H9 (cell line): ENCODE measurements at regions not wholly inside any gene's neighbourhood (a gene's known extent, or its start where the extent isn't known, plus 50 kb on each side); places are given as distances from the start of the nearest gene placed in this dataset.

ENCODE experiments used
- DNase-seq: peaks from one replicate; pipeline ENCODE4 v3.0.0-alpha.2; 2017
- H2AFZ ChIP-seq: one replicate; pipeline ENCODE4 v1.6.1; 2013; ENCODE audit warnings: mild to moderate bottlenecking, low read length, control low read depth, moderate library complexity
- H2AK5ac ChIP-seq: 2 replicates; pipeline ENCODE4 v1.6.1; 2013; ENCODE audit warnings: low read length, control low read depth, mixed read lengths; ENCODE audit not compliant: insufficient read length
- H2BK120ac ChIP-seq: one replicate; pipeline ENCODE4 v1.6.1; 2013; ENCODE audit warnings: low read depth, mild to moderate bottlenecking, low read length, control low read depth, inconsistent platforms; ENCODE audit not compliant: poor library complexity, severe bottlenecking
- H2BK12ac ChIP-seq: 2 replicates; pipeline ENCODE4 v1.6.1; 2013; ENCODE audit warnings: low read length, control low read depth, mixed read lengths, low read depth; ENCODE audit not compliant: insufficient read length
- H2BK15ac ChIP-seq: 2 replicates; pipeline ENCODE4 v1.6.1; 2013; ENCODE audit warnings: low read depth, low read length, control low read depth
- H2BK20ac ChIP-seq: one replicate; pipeline ENCODE4 v1.6.1; 2013; ENCODE audit warnings: low read depth, mild to moderate bottlenecking, low read length, control low read depth, inconsistent platforms; ENCODE audit not compliant: poor library complexity, severe bottlenecking
- H2BK5ac ChIP-seq: 2 replicates; pipeline ENCODE4 v1.6.1; 2013; ENCODE audit warnings: low read length, control low read depth, mixed read lengths; ENCODE audit not compliant: insufficient read length
- H3K14ac ChIP-seq: 2 replicates; pipeline ENCODE4 v1.6.1; 2013; ENCODE audit warnings: low read length, control low read depth; ENCODE audit not compliant: insufficient read depth
- H3K18ac ChIP-seq: 2 replicates; pipeline ENCODE4 v1.6.1; 2013; ENCODE audit warnings: low read depth, mild to moderate bottlenecking, mixed read lengths, low read length, control low read depth; ENCODE audit not compliant: insufficient read length
- H3K23ac ChIP-seq: 2 replicates; pipeline ENCODE4 v1.6.1; 2013; ENCODE audit warnings: low read length, control low read depth, mixed read lengths, low read depth; ENCODE audit not compliant: insufficient read length
- H3K23me2 ChIP-seq: 2 replicates; pipeline ENCODE4 v1.6.1; 2013; ENCODE audit warnings: low read depth, mild to moderate bottlenecking, mixed read lengths, low read length, control low read depth; ENCODE audit not compliant: insufficient read length, poor library complexity, severe bottlenecking
- H3K27ac ChIP-seq: 2 replicates; pipeline ENCODE4 v1.5.1; 2013; ENCODE audit warnings: low read length, control low read depth, mixed read lengths, low read depth; ENCODE audit not compliant: insufficient read length
- H3K27me3 ChIP-seq: 2 replicates; pipeline ENCODE4 v1.6.1; 2013; ENCODE audit warnings: low read length, control low read depth, inconsistent platforms; ENCODE audit not compliant: insufficient read depth
- H3K4ac ChIP-seq: 2 replicates; pipeline ENCODE4 v1.6.1; 2013; ENCODE audit warnings: low read depth, mild to moderate bottlenecking, control low read depth, inconsistent platforms, low read length, moderate library complexity
- H3K4me1 ChIP-seq: 2 replicates; pipeline ENCODE4 v1.6.1; 2013; ENCODE audit warnings: low read length, control low read depth, inconsistent platforms; ENCODE audit not compliant: insufficient read depth
- H3K4me2 ChIP-seq: 2 replicates; pipeline ENCODE4 v1.6.1; 2013; ENCODE audit warnings: low read length, control low read depth, mixed read lengths; ENCODE audit not compliant: insufficient read length, insufficient read depth
- H3K56ac ChIP-seq: 2 replicates; pipeline ENCODE4 v1.6.1; 2013; ENCODE audit warnings: low read depth, mild to moderate bottlenecking, mixed read lengths, low read length, control low read depth; ENCODE audit not compliant: insufficient read length
- H3K79me1 ChIP-seq: 2 replicates; pipeline ENCODE4 v1.6.1; 2013; ENCODE audit warnings: low read depth, mild to moderate bottlenecking, moderate library complexity, low read length, control low read depth, inconsistent platforms; ENCODE audit not compliant: insufficient read depth, poor library complexity, severe bottlenecking
- H3K79me2 ChIP-seq: 2 replicates; pipeline ENCODE4 v1.6.1; 2013; ENCODE audit warnings: low read length, control low read depth, inconsistent platforms; ENCODE audit not compliant: insufficient read depth
- H3K9ac ChIP-seq: 2 replicates; pipeline ENCODE4 v1.6.1; 2013; ENCODE audit warnings: low read length, control low read depth, mixed read lengths; ENCODE audit not compliant: insufficient read length; ENCODE audit errors: extremely low read depth
- H3K9me3 ChIP-seq: one replicate; pipeline ENCODE4 v1.6.1; 2013; ENCODE audit warnings: low read depth, low read length, inconsistent platforms; ENCODE audit not compliant: control insufficient read depth
- H3T11ph ChIP-seq: one replicate; pipeline ENCODE4 v1.6.1; 2013; ENCODE audit warnings: mild to moderate bottlenecking, low read length, control low read depth, inconsistent platforms
- H4K20me1 ChIP-seq: one replicate; pipeline ENCODE4 v1.6.1; 2013; ENCODE audit not compliant: control insufficient read depth, insufficient read length, insufficient read depth
- H4K5ac ChIP-seq: 2 replicates; pipeline ENCODE4 v1.6.1; 2013; ENCODE audit warnings: low read depth, mild to moderate bottlenecking, mixed read lengths, low read length, control low read depth; ENCODE audit not compliant: insufficient read length
- H4K8ac ChIP-seq: replicated peaks from 2 replicates; pipeline ENCODE4 v1.6.1; 2013; ENCODE audit warnings: low read length, control low read depth, mixed read lengths, low read depth; ENCODE audit not compliant: insufficient read length
- H4K91ac ChIP-seq: 2 replicates; pipeline ENCODE4 v1.6.1; 2013; ENCODE audit warnings: low read depth, mild to moderate bottlenecking, moderate library complexity, mixed read lengths, low read length, control low read depth; ENCODE audit not compliant: insufficient read length
- H3K27ac Mint-ChIP-seq, 3 experiments: 2 replicates in 2 of 3; 3 replicates in 1 of 3; pipeline ENCODE4 v1.8.0; 2020 to 2021; ENCODE audit warnings: mixed read lengths in 3 of 3, mild to moderate bottlenecking in 1 of 3, moderate library complexity in 1 of 3
- H3K27me3 Mint-ChIP-seq: 2 replicates; pipeline ENCODE4 v1.8.0; 2021; ENCODE audit warnings: low read depth, mild to moderate bottlenecking, moderate library complexity, mixed read lengths
- H3K36me3 Mint-ChIP-seq, 3 experiments: 2 replicates in 2 of 3; 3 replicates in 1 of 3; pipeline ENCODE4 v1.8.0; 2020 to 2021; ENCODE audit warnings: low read depth in 3 of 3, mixed read lengths in 3 of 3; ENCODE audit not compliant: insufficient read depth in 1 of 3
- H3K4me1 Mint-ChIP-seq, 2 experiments: 2 replicates each; pipeline ENCODE4 v1.8.0; 2020; ENCODE audit warnings: mixed read lengths in 2 of 2
- H3K4me3 Mint-ChIP-seq, 2 experiments: 2 replicates in 1 of 2; 3 replicates in 1 of 2; pipeline ENCODE4 v1.8.0; 2020 to 2021; ENCODE audit warnings: mild to moderate bottlenecking in 2 of 2, mixed read lengths in 2 of 2, moderate library complexity in 1 of 2
- H3K9me3 Mint-ChIP-seq, 2 experiments: 2 replicates in 1 of 2; 3 replicates in 1 of 2; pipeline ENCODE4 v1.8.0; 2020; ENCODE audit warnings: mild to moderate bottlenecking in 2 of 2, mixed read lengths in 2 of 2, moderate library complexity in 1 of 2
- CTCF ChIP-seq: fragments of 200-600 bp; sonication (generic); conservative IDR thresholded peaks from 3 replicates; pipeline ENCODE4 v1.8.0; 2021; ENCODE audit warnings: antibody characterized with exemption, mild to moderate bottlenecking
- WGBS: extraction: QIAGEN DNeasy Blood & Tissue Kit; methylation state at CpG from one replicate; pipeline ENCODE4 v1.1.7; 2013; ENCODE audit warnings: missing lambda C conversion rate, low lambda C conversion rate, mixed read lengths; ENCODE audit not compliant: insufficient read length; ENCODE audit errors: extremely low coverage; 5-methylcytosine and 5-hydroxymethylcytosine counted together

GRCh38 chr9:87829756-87830155 lies 52.9 kb upstream of the SPATA31E1 start:
- no CpG with 5 or more reads among the region's 1 CpG for WGBS
- Histone ChIP-seq H2BK120ac (no peak overlapping the region), H2BK5ac (no peak overlapping the region), H3K23me2 (no peaks in the 10 kb centered on the region), H3K27me3 (no peaks in the 10 kb centered on the region), H3K56ac (no peak overlapping the region), H4K20me1 (no peaks in the 10 kb centered on the region), H3K79me2 (no peaks in the 10 kb centered on the region), H3K9ac (no peak overlapping the region), H3K4ac (no peak overlapping the region), H3K9me3 (no peaks in the 10 kb centered on the region), H2BK15ac (no peak overlapping the region), H2AFZ (no peak overlapping the region), H3K14ac (no peak overlapping the region), H4K91ac (no peak overlapping the region), H4K5ac (no peak overlapping the region), H4K8ac (no peak overlapping the region), H2AK5ac (no peak overlapping the region), H3T11ph (no peak overlapping the region), H3K23ac (no peak overlapping the region), H2BK12ac (no peak overlapping the region), H3K79me1 (no peaks in the 10 kb centered on the region), H3K18ac (no peak overlapping the region), H3K27ac (no peak overlapping the region), H3K4me1 (peaks cover 3% of the 10 kb centered on the region; the same call in 1 of the 2 replicates), H2BK20ac (no peak overlapping the region), H3K4me2 (no peak overlapping the region)
- Mint-ChIP-seq H3K27ac (no peak overlapping the region), H3K9me3 (no peaks in the 10 kb centered on the region), H3K36me3 (no peaks in the 10 kb centered on the region), H3K4me1 (peaks cover 17 to 19% of the 10 kb centered on the region in 2 experiments), H3K4me3 (no peak overlapping the region), H3K27me3 (peaks cover 3% of the 10 kb centered on the region)
- DNase-seq: no peak
- no peak for TF ChIP-seq CTCF
